H1 (cell line): ENCODE measurements at regions not wholly inside any gene's neighbourhood (a gene's known extent, or its start where the extent isn't known, plus 50 kb on each side); places are given as distances from the start of the nearest gene placed in this dataset.

Experiments
- CTCF ChIA-PET: fragments of 300-600 bp; sonication (Branson Sonifier 250); formaldehyde crosslinking; loops from one replicate; lab custom pipeline; 2021; ENCODE audit not compliant: partially characterized antibody; lab: Charles Lee
- POLR2A ChIA-PET: fragments of 300-600 bp; sonication (Branson Sonifier 250); formaldehyde crosslinking; loops from one replicate; lab custom pipeline; 2021; ENCODE audit warnings: inconsistent platforms; ENCODE audit not compliant: partially characterized antibody; lab: Charles Lee
- DNase-seq, 2 experiments: peaks; one replicate each; pipeline versions ENCODE4 v3.0.0 to v3.0.0-alpha.2; 2010 to 2022; ENCODE audit warnings: low spot score in 2 of 2, low read depth in 1 of 2, mixed read lengths in 1 of 2
- FAIRE-seq: peaks from 2 replicates; lab custom pipeline; 2011; peaks lifted over from hg19 to GRCh38; lab: Jason Lieb, UNC
- H2AFZ ChIP-seq: 2 replicates; pipeline ENCODE4 v1.8.1; 2012; ENCODE audit warnings: low read length, inconsistent platforms
- H2AK5ac ChIP-seq: 2 replicates; pipeline ENCODE4 v1.6.1; 2013; ENCODE audit warnings: low read depth, low read length
- H2BK120ac ChIP-seq: replicated peaks from 2 replicates; pipeline ENCODE3; 2013; ENCODE audit warnings: low read depth, low read length, inconsistent platforms
- H2BK12ac ChIP-seq: 2 replicates; pipeline ENCODE4 v1.6.1; 2013; ENCODE audit warnings: low read depth, low read length
- H2BK15ac ChIP-seq: 2 replicates; pipeline ENCODE4 v1.6.1; 2013; ENCODE audit warnings: low read length
- H2BK20ac ChIP-seq: 2 replicates; pipeline ENCODE4 v1.6.1; 2013; ENCODE audit warnings: low read length
- H2BK5ac ChIP-seq: 2 replicates; pipeline ENCODE4 v1.6.1; 2013; ENCODE audit warnings: low read depth, low read length
- H3K14ac ChIP-seq: 2 replicates; pipeline ENCODE4 v1.6.1; 2013; ENCODE audit warnings: inconsistent platforms; ENCODE audit not compliant: insufficient read length
- H3K18ac ChIP-seq: 2 replicates; pipeline ENCODE4 v1.6.1; 2013; ENCODE audit warnings: low read length; ENCODE audit errors: extremely low read depth
- H3K23ac ChIP-seq: 2 replicates; pipeline ENCODE4 v1.6.1; 2013; ENCODE audit warnings: inconsistent platforms; ENCODE audit not compliant: insufficient read length
- H3K23me2 ChIP-seq: 2 replicates; pipeline ENCODE4 v1.6.1; 2013; ENCODE audit warnings: low read depth, low read length
- H3K27ac ChIP-seq: 2 replicates; pipeline ENCODE4 v1.6.1; 2011; ENCODE audit warnings: low read depth, low read length, inconsistent platforms
- H3K27me3 ChIP-seq, 4 experiments: replicated peaks in 1 of 4; 1 replicate in 1 of 4; 2 replicates in 3 of 4; pipeline versions ENCODE4 v1.6.1 to v1.8.1; 2011 to 2013; ENCODE audit warnings: low read length in 3 of 4, mild to moderate bottlenecking in 3 of 4, inconsistent platforms in 2 of 4, mixed read lengths in 2 of 4, moderate library complexity in 1 of 4; ENCODE audit not compliant: control insufficient read depth in 3 of 4, insufficient read depth in 3 of 4; ENCODE audit errors: extremely low read depth in 1 of 4
- H3K36me3 ChIP-seq, 4 experiments: 2 replicates each; pipeline versions ENCODE4 v1.6.1 to v1.8.1; 2011 to 2013; ENCODE audit warnings: mild to moderate bottlenecking in 4 of 4, low read length in 3 of 4, moderate library complexity in 2 of 4, control low read depth in 1 of 4, inconsistent platforms in 1 of 4; ENCODE audit not compliant: insufficient read depth in 4 of 4, control insufficient read depth in 2 of 4
- H3K4ac ChIP-seq: replicated peaks from 2 replicates; pipeline ENCODE3; 2013; ENCODE audit warnings: low read length, low read depth, mixed read lengths, inconsistent platforms; ENCODE audit not compliant: insufficient read length
- H3K4me1 ChIP-seq, 4 experiments: replicated peaks in 1 of 4; 1 replicate in 1 of 4; 2 replicates in 3 of 4; pipeline versions ENCODE4 v1.6.1 to v1.8.1; 2011 to 2013; ENCODE audit warnings: low read length in 3 of 4, inconsistent platforms in 2 of 4, mixed read lengths in 1 of 4; ENCODE audit not compliant: insufficient read depth in 4 of 4, control insufficient read depth in 3 of 4
- H3K4me2 ChIP-seq, 2 experiments: 2 replicates each; pipeline versions ENCODE4 v1.6.1 to v1.8.1; 2011 to 2013; ENCODE audit warnings: low read depth in 2 of 2, low read length in 2 of 2, control low read depth in 1 of 2, inconsistent platforms in 1 of 2, mild to moderate bottlenecking in 1 of 2; ENCODE audit not compliant: insufficient read depth in 1 of 2
- H3K4me3 ChIP-seq, 4 experiments: fragments of 200-600, 300-600 bp in 1 of 4; sonication (generic), shearing (Covaris generic), sonication (Bioruptor Twin) in 1 of 4; 2 replicates each; pipeline versions ENCODE4 v1.5.1 to v1.8.1; 2011 to 2016; ENCODE audit warnings: low read length in 4 of 4, low read depth in 3 of 4, control low read depth in 2 of 4, inconsistent platforms in 2 of 4, mild to moderate bottlenecking in 2 of 4, mixed read lengths in 1 of 4, moderate library complexity in 1 of 4; ENCODE audit not compliant: insufficient read depth in 2 of 4; ENCODE audit errors: extremely low read depth in 1 of 4
- H3K56ac ChIP-seq: replicated peaks from 2 replicates; pipeline ENCODE3; 2013; ENCODE audit warnings: low read depth, mild to moderate bottlenecking, mixed read lengths, low read length, inconsistent platforms; ENCODE audit not compliant: insufficient read length
- H3K79me1 ChIP-seq: 2 replicates; pipeline ENCODE4 v1.6.1; 2013; ENCODE audit warnings: low read depth, low read length, control low read depth
- H3K79me2 ChIP-seq, 2 experiments: 2 replicates each; pipeline versions ENCODE4 v1.6.1 to v1.8.1; 2012 to 2013; ENCODE audit warnings: low read length in 2 of 2, mild to moderate bottlenecking in 2 of 2, inconsistent platforms in 1 of 2; ENCODE audit not compliant: insufficient read depth in 2 of 2, control insufficient read depth in 1 of 2
- H3K9ac ChIP-seq, 4 experiments: replicated peaks in 1 of 4; 1 replicate in 1 of 4; 2 replicates in 3 of 4; pipeline versions ENCODE4 v1.6.1 to v1.8.1; 2011 to 2013; ENCODE audit warnings: low read depth in 3 of 4, low read length in 3 of 4, control low read depth in 2 of 4, mild to moderate bottlenecking in 2 of 4, moderate library complexity in 2 of 4, inconsistent platforms in 1 of 4; ENCODE audit errors: extremely low read depth in 1 of 4
- H3K9me3 ChIP-seq, 2 experiments: 2 replicates each; pipeline versions ENCODE4 v1.6.1 to v1.8.1; 2012 to 2013; ENCODE audit warnings: mild to moderate bottlenecking in 2 of 2, moderate library complexity in 2 of 2, control low read depth in 1 of 2, inconsistent platforms in 1 of 2, low read depth in 1 of 2, low read length in 1 of 2, mixed read lengths in 1 of 2; ENCODE audit not compliant: insufficient read depth in 2 of 2
- H4K20me1 ChIP-seq, 2 experiments: replicated peaks in 1 of 2; 2 replicates each; pipeline versions ENCODE3 to v1.8.1; 2011 to 2013; ENCODE audit warnings: inconsistent platforms in 2 of 2, low read length in 2 of 2, mild to moderate bottlenecking in 1 of 2; ENCODE audit not compliant: insufficient read depth in 2 of 2, control insufficient read depth in 1 of 2
- H4K5ac ChIP-seq: 2 replicates; pipeline ENCODE4 v1.6.1; 2013; ENCODE audit warnings: low read length, low read depth, mixed read lengths, inconsistent platforms; ENCODE audit not compliant: insufficient read length
- H4K8ac ChIP-seq: 2 replicates; pipeline ENCODE4 v1.8.0; 2013; ENCODE audit warnings: mild to moderate bottlenecking, moderate library complexity, low read length, inconsistent platforms; ENCODE audit not compliant: insufficient read depth; ENCODE audit errors: extremely low read depth
- H4K91ac ChIP-seq: replicated peaks from 2 replicates; pipeline ENCODE3; 2013; ENCODE audit warnings: low read length, mixed read lengths, inconsistent platforms; ENCODE audit not compliant: insufficient read length
- ATF3 ChIP-seq: IDR thresholded peaks from 2 replicates; pipeline ENCODE4 v1.6.1; 2011; ENCODE audit warnings: low read depth, mild to moderate bottlenecking, low read length; ENCODE audit not compliant: insufficient read depth
- EZH2 ChIP-seq: fragments of 200-600 bp; sonication (generic); IDR thresholded peaks from 2 replicates; pipeline ENCODE4 v1.7.1; 2012; ENCODE audit warnings: low read depth, mild to moderate bottlenecking, moderate library complexity, low read length, inconsistent platforms; ENCODE audit not compliant: severe bottlenecking
- JUN ChIP-seq: IDR thresholded peaks from 2 replicates; pipeline ENCODE4 v1.6.1; 2011; ENCODE audit warnings: low read depth, mild to moderate bottlenecking, improper control_type of control experiment, low read length
- KDM1A ChIP-seq: fragments of 200-600, 300-600 bp; sonication (generic); IDR thresholded peaks from 2 replicates; pipeline ENCODE4 v1.7.1; 2016; ENCODE audit warnings: mild to moderate bottlenecking, low read length, borderline replicate concordance
- WGBS, 2 experiments: shearing (Covaris generic) in 1 of 2; methylation state at CpG; one replicate each; pipeline versions ENCODE4 v1.1.6 to v1.1.7; 2013 to 2015; ENCODE audit warnings: low lambda C conversion rate in 2 of 2, mixed read lengths in 2 of 2, inconsistent platforms in 1 of 2, low coverage in 1 of 2, missing lambda C conversion rate in 1 of 2; ENCODE audit not compliant: insufficient replicate concordance in 2 of 2, insufficient coverage in 1 of 2, insufficient read length in 1 of 2; ENCODE audit errors: extremely low coverage in 1 of 2, missing lambda C conversion rate in 1 of 2; 5-methylcytosine and 5-hydroxymethylcytosine counted together

GRCh38 chr9:97770808-97771372, 73.8 kb upstream of the XPA start:
- Histone ChIP-seq H3K9ac (no peak overlapping the region), H2BK12ac (no peak overlapping the region), H3K14ac (no peak overlapping the region), H2BK15ac (no peak overlapping the region), H3K4ac (no peak overlapping the region), H2BK20ac (0 out of 2 replicates have a peak overlapping the region, but pooled peaks have one; percentile 41), H3K23me2 (no peaks in the 10 kb centered on the region; the same call in 1 of the 2 replicates), H4K20me1 (no peaks in the 10 kb centered on the region), H3K79me2 (no peaks in the 10 kb centered on the region), H2BK120ac (no peak overlapping the region), H3K56ac (no peak overlapping the region), H2AK5ac (no peak overlapping the region), H3K18ac (no peak overlapping the region), H3K79me1 (no peaks in the 10 kb centered on the region), H3K23ac (no peak overlapping the region), H2AFZ (no peak overlapping the region), H4K5ac (no peak overlapping the region), H3K9me3 (no peaks in the 10 kb centered on the region), H2BK5ac (no peak overlapping the region), H3K4me1 (peaks cover 0 to 9% (median 4%) of the 10 kb centered on the region in 4 experiments; a peak in 4 of 7 replicates), H3K27me3 (peaks cover 0 to 3% (median 2%) of the 10 kb centered on the region in 4 experiments; a peak in 3 of 7 replicates), H4K91ac (no peak overlapping the region), H3K4me2 (no peak overlapping the region), H3K36me3 (no peaks in the 10 kb centered on the region), H4K8ac (no peak overlapping the region), H3K27ac (no peak overlapping the region), H3K4me3 (no peak overlapping the region)
- WGBS, 2 experiments: 83% methylated on average over 1 of the region's 1 CpG; no CpG with 5 or more reads in 1 of the 2 experiments
- DNase-seq: no peak
- no peak for FAIRE-seq
- TF ChIP-seq KDM1A (peak; percentile 51; the same call in 1 of the 2 replicates), EZH2 (no peak), JUN (no peak), ATF3 (no peak)
- CTCF ChIA-PET: no interaction called here
- POLR2A ChIA-PET: no interaction called here
